ENCODE measurements at regions not wholly inside any gene's neighbourhood (a gene's known extent, or its start where the extent isn't known, plus 50 kb on each side); places are given as distances from the start of the nearest gene placed in this dataset.
A peak's percentile ranks its signal among the peaks of the same experiment; 100 is the strongest.

- ATAC-seq: no peak
- no peak for DNase-seq
- intact Hi-C loops (cut with micrococcal nuclease): no loop called here
These were observed 105.0 kb upstream of the CTNNB1 start for GRCh38 chr3:41094351-41094750.

DNA sequence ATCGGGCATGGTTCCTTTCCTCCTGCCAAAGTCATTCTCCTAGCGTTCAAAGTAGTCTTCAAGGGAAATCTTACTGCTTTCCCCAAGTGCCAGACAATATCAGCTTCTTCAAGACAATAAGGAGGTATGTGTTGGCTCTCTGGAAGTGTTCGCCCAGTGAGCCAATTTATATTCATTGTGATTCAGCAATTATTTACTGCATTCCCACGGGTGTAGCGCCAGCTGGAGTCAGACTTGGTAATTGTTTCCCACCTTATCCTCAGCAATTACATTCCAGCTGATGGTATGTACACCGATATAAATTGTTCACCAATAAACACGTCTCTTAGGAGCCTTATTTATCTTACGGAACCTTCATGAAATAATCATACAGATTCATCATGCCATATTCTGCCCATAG lies 103.6 kb upstream of the CTNNB1 start:
- ATAC-seq: no peak
- no peak for DNase-seq
- intact Hi-C loops (cut with micrococcal nuclease): no loop called here

DNA sequence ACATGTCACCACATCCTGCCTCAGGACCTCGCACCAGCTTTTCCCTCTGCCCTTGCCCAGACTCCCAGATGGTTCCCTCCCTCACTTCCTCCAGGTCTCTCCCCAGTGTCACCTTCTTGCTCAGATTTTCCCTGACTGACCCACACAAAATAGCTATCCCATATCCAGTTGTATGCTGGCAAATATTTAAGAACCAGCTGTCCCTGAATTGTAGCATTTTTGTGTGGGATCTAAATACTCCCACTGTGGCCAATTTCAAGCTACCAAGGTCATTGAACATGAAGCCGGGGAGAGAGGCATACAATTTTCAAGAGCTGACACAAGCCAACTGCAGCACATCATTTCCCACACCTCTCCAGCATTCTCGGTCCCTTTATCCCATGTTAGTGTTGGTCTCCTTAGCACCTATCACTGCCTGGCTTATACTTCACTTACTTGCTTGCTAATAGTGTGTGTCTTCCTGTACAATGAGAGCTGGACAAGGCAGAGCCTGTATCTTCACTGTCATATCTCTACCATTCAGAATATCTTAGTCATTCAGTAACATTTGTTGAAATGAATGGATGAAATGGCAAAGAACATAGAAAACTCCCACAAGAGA lies 101.3 kb upstream of the CTNNB1 start:
- no peak for ATAC-seq
- intact Hi-C loops (cut with micrococcal nuclease): no loop called here
- DNase-seq: no peak

DNA sequence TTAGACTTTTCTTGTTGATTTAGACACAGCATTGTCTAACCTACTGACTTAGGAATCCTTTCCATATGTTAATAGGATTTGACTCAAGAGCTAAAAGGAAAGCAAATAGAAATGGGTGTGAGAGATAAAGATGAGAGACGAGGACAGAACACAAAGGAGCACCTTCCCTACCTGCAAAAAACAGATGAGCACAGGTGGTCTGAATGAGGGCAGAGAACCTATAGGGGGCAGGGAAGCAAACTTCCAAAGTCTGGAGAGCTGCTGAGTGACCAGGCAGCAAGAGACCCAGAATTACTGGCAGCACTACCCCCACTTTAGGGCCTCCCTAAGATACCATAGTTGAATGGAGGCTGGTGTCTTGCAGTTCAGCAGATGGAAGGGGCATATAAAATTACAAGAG lies 98.1 kb upstream of the CTNNB1 start:
- ATAC-seq: no peak
- no peak for DNase-seq
- intact Hi-C loops (cut with micrococcal nuclease): no loop called here

DNA sequence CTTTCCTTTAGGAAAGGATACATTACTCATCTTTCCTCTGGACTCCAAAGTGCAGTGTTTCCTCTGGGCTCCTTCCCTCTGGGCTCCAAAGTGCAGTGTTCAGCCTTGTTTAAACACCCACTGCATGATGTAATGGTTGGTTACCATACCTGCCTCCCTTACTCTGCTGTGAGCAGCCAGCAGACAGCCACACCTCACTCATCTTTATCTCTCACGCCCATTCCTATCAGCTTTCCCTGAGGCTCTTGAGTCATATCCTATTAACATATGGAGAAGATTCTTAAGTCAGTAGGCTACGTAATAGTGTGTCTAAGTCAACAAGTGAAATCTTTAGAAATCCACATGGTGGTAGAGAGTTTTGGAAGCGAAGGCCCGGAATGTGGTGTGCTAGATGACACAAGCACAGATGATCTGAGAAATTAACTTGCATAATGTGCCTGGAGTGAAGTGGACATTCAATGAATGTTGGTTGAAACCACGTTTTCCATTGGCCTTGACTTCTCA lies 97.2 kb upstream of the CTNNB1 start:
- DNase-seq (no peak), ATAC-seq (no peak)
- intact Hi-C loops (cut with micrococcal nuclease): no loop called here

DNA sequence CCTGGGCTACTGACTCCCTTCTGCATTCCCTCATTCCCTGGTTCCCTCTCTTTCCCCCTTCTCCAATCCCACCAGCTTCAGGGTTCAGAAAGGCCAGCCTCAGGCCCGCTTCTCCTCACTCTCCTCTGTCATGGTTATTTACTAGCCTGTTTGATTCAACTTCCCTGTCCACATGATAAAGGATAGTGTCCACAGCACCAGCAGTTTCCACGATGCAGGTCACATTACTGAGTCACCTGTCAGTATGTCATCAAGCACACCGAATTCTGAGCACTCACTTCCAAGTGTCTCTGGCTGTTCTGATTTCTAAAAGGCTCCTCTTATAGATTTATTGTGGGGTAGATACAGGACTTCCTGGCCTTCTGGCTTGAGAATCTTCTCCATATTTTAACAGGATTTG lies 96.6 kb upstream of the CTNNB1 start:
- ATAC-seq (peak; percentile 94), DNase-seq (no peak)
- intact Hi-C loops (cut with micrococcal nuclease): no loop called here

- ATAC-seq (peak; percentile 13), DNase-seq (no peak)
- intact Hi-C loops (cut with micrococcal nuclease): no loop called here
These were observed 96.1 kb upstream of the CTNNB1 start for GRCh38 chr3:41103200-41103599.

GRCh38 chr3:41104147-41104546 lies 95.2 kb upstream of the CTNNB1 start:
- no peak for DNase-seq
- ATAC-seq: no peak

GRCh38 chr3:41106691-41107090 lies 92.6 kb upstream of the CTNNB1 start:
- DNase-seq: no peak
- ATAC-seq: no peak
- intact Hi-C loops (cut with micrococcal nuclease): no loop called here

More at GRCh38 chr3:41104147-41104546, 95.2 kb upstream of the CTNNB1 start:
- intact Hi-C loops (cut with micrococcal nuclease): no loop called here

- no peak for DNase-seq
- no peak for ATAC-seq
- intact Hi-C loops (cut with micrococcal nuclease): no loop called here
These were observed 88.3 kb upstream of the CTNNB1 start for GRCh38 chr3:41111011-41111410.

DNA sequence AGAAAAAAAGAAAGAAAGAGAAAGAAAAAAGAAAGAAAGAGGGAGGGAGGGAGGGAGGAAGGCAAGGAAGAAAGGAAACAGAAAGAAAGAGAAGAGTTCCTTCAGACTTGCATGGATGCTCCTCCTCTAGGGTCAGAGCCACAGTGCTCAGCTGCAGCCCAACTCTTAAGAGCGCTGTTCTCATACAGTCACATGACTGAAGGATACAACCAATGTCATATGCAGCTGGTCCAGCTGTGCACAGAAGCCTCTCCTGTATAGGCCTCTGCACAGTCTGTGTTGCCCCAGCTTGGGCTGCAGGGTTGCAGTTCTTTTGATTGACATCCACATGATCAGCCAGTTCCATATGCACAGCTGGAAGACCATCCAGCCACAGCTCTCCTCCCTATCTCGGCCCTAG lies 86.8 kb upstream of the CTNNB1 start:
- intact Hi-C loops (cut with micrococcal nuclease): no loop called here
- DNase-seq: no peak
- no peak for ATAC-seq

DNA sequence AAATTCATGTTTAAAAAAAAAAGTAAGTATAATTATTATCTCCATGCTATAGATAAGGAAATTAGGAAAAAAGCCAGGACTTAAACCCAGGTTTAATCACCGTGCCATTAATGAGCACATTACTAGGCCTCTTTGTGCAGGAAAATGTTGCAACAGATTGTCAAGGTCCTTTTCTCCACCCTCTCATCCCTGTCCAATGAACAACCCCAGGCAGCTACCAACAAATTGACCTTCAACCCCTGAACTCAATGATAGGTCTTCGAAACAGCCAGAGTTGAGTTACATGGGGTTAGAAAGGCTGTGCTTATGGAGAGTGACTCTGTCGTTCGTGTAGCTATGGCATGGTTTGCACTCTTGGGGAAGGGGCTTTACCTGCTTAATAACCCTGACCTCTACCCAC lies 84.2 kb upstream of the CTNNB1 start:
- ATAC-seq (no peak), DNase-seq (no peak)
- intact Hi-C loops (cut with micrococcal nuclease): no loop called here

DNA sequence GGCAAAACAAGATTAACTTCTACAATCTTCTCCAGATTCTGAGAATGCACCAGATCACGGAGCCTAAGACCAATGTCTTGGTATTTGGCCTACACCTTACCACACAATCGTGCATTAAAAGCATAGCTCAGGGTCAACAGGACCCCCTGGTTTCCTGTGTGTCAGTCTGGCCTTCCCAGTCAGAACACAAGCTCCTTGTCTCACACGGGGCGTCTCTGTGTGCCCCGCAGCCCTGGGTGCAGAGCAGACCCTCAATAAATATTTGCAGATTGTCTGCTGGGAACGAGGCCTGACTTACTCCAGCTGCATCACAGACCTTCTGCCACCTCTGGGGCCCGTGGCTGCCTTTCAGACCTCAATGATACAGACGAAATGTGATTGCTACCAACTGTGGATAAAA lies 82.5 kb upstream of the CTNNB1 start:
- intact Hi-C loops (cut with micrococcal nuclease): no loop called here
- ATAC-seq (no peak), DNase-seq (no peak)

- intact Hi-C loops (cut with micrococcal nuclease): no loop called here
- ATAC-seq: peak; percentile 95
- peak; percentile 95 for DNase-seq
These were observed 81.9 kb upstream of the CTNNB1 start for GRCh38 chr3:41117398-41117870.

DNA sequence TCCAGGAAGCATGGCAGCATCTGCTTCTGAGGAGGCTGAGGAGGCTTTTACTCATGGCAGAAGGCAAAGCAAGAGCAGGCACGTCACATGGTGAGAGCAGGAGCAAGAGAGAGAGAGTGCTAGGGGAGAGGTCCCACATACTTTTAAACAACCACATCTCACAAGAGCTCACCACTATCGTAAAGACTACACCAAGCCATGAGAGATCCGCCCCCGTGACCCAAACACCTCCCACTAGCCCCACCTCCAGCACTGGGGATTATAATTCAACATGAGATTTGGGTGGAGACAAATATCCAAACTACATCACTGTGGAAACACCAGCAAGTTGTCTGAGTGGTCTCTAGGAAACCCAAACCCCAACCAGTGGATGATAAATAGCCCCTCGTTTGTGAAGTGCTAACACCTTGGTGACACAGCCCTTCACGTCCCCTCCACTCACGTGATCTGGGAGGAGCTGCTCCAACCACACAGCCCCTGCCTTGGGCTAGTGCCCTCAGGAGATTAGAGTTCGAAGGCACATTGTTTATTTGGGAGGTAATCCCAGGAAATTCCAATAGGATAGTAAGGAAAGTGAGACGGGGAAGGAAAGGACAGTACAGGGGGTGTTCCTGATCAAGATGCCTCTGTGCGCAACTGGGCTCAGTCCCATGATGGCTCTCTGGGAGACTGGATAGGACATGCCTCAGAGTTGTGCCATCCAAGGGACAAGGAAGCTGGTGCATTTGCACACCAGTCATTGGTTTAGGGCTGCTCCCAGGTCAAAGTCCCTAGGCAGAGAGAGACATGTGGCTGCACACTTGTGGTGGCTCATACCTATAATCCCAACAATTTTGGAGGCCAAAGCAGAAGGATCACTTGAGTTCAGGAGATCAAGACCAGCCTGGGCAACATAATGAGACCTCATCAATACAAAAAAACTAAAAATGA lies 80.6 kb upstream of the CTNNB1 start:
- ATAC-seq (no peak), DNase-seq (no peak)
- intact Hi-C loops (cut with micrococcal nuclease): no loop called here

DNA sequence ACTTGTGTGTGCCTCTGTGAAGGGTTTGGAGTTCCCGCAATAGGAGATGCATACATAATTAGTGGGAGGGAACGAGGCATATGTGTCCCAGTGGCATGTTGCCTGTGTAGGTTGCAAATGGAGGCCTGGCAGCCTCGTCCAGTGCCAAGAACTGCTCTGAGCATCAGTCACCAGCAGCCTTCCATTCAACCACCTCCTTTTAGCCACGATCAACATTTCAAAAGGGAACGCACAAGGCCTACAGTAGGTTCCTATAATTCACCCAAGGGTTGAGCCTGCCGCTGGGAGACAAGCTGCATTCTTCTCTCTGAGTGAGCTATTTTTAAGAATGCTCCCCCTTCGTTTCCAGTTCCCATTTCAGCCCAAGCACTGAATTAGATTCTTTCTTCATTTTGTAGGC lies 78.8 kb upstream of the CTNNB1 start:
- no peak for DNase-seq

DNA sequence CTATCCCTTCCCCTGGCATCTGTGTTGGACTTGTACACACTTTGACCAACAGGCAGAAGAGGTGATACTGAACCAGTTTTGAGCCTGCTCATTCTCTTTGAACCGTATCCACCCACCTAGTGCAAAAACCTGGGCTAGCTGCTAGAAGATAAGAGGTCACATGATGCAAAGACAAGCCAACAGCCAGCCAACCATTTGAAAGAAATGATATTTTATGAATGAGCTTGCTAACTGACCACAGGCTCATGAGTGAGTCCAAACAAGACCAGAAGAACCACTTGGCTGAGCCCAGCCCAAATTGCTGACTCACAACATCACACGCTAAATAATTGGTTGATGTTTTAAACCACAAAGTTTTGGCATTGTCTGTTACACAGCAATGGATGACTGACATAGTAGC lies 74.0 kb upstream of the CTNNB1 start:
- DNase-seq (no peak), ATAC-seq (no peak)
- intact Hi-C loops (cut with micrococcal nuclease): no loop called here

More for the DNA sequence above, 78.8 kb upstream of the CTNNB1 start:
- ATAC-seq: peak; percentile 30
- intact Hi-C loops (cut with micrococcal nuclease): no loop called here

DNA sequence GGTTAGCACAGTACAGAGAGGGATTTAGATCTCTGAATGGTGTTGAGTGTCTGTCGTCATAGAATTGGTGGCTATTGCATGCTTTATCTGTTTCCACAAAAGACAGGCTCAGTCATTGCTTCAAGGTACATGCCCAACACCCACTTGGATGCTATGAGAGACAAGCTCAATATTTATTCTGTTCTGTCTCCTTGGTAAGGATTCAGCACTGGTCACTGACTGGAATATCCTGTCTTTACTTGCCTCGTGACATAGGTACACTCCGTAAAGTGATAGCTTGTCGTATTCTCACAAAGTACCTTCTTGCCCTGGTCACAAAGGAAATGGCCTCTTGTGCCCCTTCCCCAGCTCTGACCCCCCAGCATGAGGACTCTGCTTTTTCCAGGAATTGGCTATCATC lies 72.8 kb upstream of the CTNNB1 start:
- intact Hi-C loops (cut with micrococcal nuclease): no loop called here
- no peak for DNase-seq
- no peak for ATAC-seq

- ATAC-seq: no peak
- intact Hi-C loops (cut with micrococcal nuclease): no loop called here
These were observed 72.3 kb upstream of the CTNNB1 start for GRCh38 chr3:41126961-41127360.

DNA sequence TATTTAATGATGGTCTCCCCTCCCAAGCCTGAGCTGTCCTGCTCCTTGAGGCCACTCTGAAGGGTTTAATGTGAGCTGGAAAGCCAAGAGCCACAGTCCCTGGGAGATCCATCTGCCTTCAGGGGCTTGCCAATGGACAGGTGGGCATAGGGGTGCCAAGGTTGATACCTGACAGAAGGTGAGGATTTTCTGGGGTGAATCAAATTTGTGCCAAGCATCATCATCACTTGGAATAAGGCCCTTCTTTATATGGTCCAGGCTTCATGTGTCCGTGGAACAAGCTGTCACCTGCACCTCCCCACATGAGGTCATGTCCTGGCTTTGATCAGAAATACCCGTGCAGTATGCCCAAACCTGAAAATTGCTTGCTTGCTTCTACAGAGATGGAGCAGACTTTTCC lies 71.9 kb upstream of the CTNNB1 start:
- DNase-seq (no peak), ATAC-seq (no peak)
- intact Hi-C loops (cut with micrococcal nuclease): no loop called here

More at GRCh38 chr3:41126961-41127360, 72.3 kb upstream of the CTNNB1 start:
- DNase-seq: no peak

DNA sequence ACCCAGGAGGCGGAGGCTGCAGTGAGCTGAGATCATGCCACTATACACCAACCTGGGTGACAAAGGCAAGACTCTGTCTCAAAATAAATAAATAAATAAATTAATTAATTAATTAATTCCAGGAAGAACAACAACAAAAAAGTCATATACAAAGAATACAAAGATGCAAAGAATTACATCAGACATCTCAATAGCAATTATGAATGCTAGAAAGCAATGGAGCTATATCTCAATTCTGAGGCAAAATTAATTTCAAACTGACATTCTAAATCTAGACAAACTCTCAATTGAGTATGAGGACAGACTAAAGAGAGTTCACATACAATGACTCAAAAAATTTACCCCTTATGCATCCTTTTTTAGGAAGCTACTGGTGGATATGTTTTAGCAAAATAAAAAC lies 69.6 kb upstream of the CTNNB1 start:
- intact Hi-C loops (cut with micrococcal nuclease): no loop called here
- ATAC-seq: no peak

More for the DNA sequence above, 69.6 kb upstream of the CTNNB1 start:
- DNase-seq: no peak

Data from left ventricle myocardium superior (tissue), 1 donor.